SJSA1 (cell line): ENCODE measurements at regions not wholly inside any gene's neighbourhood (a gene's known extent, or its start where the extent isn't known, plus 50 kb on each side); places are given as distances from the start of the nearest gene placed in this dataset.

Experiments used
- DNase-seq, 2 experiments: peaks; one replicate each; pipeline ENCODE4 v3.0.0-alpha.2; 2015 to 2020; ENCODE audit warnings: low spot score in 2 of 2, low read depth in 1 of 2
- H3K27ac ChIP-seq: fragments of 250-450 bp; sonication (Bioruptor Pico); 2 replicates; pipeline ENCODE4 v1.5.1; 2020; ENCODE audit warnings: mild to moderate bottlenecking, moderate library complexity
- H3K27me3 ChIP-seq: fragments of 250-450 bp; sonication (Bioruptor Pico); replicated peaks from 2 replicates; pipeline ENCODE4 v1.5.1; 2020; ENCODE audit warnings: mild to moderate bottlenecking, moderate library complexity
- H3K36me3 ChIP-seq: fragments of 250-450 bp; sonication (Bioruptor Pico); 2 replicates; pipeline ENCODE4 v1.5.1; 2020; ENCODE audit warnings: mild to moderate bottlenecking
- H3K4me1 ChIP-seq: fragments of 250-450 bp; sonication (Bioruptor Pico); replicated peaks from 2 replicates; pipeline ENCODE4 v1.6.1; 2021; ENCODE audit warnings: mild to moderate bottlenecking
- H3K4me3 ChIP-seq: fragments of 250-450 bp; sonication (Bioruptor Pico); 2 replicates; pipeline ENCODE4 v1.5.1; 2020; ENCODE audit warnings: mild to moderate bottlenecking
- H3K9me3 ChIP-seq: fragments of 250-450 bp; sonication (Bioruptor Pico); replicated peaks from 2 replicates; pipeline ENCODE4 v1.5.1; 2020; ENCODE audit warnings: mild to moderate bottlenecking

DNA sequence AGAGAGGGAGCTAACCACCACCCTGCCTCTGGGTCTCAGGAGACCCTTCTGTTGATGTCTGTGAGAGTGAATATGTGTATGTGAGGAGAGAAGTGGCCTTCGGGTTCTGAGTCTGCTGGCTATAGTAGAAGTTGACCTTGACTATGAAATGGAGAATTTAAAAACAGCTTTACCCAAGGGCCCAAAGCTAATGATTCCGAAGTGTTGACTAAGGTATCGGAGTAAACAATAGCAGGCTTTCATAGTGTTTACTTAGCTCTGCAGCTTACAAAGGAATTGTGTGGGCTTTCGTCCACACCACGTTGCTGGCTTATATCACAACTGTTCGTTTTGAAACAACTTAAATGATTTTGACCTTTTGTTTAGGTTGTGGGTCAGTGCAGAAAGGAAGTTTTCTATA is 126.5 kb upstream of the JAG1 start:
- Histone ChIP-seq H3K9me3 (no peaks in the 10 kb centered on the region), H3K4me3 (no peak overlapping the region), H3K36me3 (no peaks in the 10 kb centered on the region), H3K4me1 (peaks cover 21% of the 10 kb centered on the region), H3K27me3 (no peaks in the 10 kb centered on the region), H3K27ac (no peak overlapping the region)
- DNase-seq, result no peak

DNA sequence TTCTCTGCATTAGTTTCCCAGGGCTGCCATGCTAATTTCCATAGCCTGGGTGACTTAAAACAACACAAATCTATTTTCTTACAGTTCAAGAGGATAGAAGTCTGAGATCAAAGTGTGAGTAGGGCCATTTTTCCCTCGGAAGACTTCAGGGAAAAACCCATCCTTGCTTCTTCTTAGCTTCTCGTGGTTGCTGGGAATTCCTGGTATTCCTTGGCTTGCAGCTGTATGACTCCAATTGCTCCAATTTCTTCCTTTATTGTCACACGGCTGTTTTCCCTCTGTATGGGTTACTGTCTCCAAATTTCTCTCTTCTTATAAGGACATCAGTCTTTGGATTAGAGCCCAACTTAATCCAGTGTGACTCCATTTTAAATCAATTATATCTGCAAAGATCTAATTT is 128.4 kb upstream of the JAG1 start:
- DNase-seq, result peak in 1 of 2 experiments; percentile 16
- H3K4me1 ChIP-seq, result peaks cover 18% of the 10 kb centered on the region
- H3K36me3 ChIP-seq, result no peaks in the 10 kb centered on the region
- no peaks in the 10 kb centered on the region for H3K27me3 ChIP-seq
- H3K27ac ChIP-seq, result no peak overlapping the region
- no peak overlapping the region for H3K4me3 ChIP-seq
- no peaks in the 10 kb centered on the region for H3K9me3 ChIP-seq

DNA sequence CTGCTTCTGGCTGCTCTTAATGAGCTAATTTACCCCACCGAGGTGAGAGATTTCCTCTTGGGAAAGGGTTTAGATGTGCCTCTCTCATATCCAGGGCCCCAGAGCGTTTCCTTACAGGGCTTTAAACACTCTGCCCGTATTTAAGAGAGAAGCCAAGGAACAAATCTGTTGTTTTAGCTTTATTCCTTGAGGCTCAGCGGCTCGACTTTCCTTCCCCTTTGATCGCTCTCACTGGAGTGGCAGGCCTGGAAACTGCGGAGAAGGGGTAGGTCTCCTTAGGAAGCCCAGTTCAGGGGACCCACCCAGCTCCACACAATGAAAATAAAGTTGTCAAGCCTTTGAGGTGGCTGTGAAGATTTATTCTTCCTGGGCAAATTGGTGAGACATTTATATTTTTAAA is 132.0 kb upstream of the JAG1 start:
- H3K27ac ChIP-seq, result no peak overlapping the region
- H3K36me3 ChIP-seq, result no peaks in the 10 kb centered on the region
- no peaks in the 10 kb centered on the region; the same call in 1 of the 2 replicates for H3K4me1 ChIP-seq
- no peaks in the 10 kb centered on the region for H3K9me3 ChIP-seq
- DNase-seq, result no peak
- H3K27me3 ChIP-seq, result no peaks in the 10 kb centered on the region
- no peak overlapping the region for H3K4me3 ChIP-seq

DNA sequence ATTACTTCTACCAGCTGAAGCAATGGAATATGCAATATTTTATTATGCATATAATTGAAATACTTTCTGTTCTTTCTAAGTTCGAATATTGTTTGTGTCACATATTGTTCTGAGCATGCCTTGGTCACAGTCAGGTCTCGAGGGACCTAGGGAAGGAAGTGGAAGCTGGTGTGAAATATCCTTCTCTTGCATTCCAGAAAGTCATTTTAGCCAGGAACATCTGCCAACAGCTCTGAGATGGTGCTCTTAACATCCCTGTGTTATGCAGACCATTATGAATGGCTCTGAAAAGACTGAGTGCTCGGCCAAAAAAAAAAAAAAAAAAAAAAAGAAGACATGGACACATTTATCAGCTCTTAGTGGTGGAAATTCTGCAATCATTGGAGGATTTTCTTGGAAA is 132.7 kb upstream of the JAG1 start:
- no peak for DNase-seq
- no peaks in the 10 kb centered on the region for H3K36me3 ChIP-seq
- no peak overlapping the region for H3K27ac ChIP-seq
- H3K27me3 ChIP-seq, result no peaks in the 10 kb centered on the region
- H3K9me3 ChIP-seq, result no peaks in the 10 kb centered on the region
- no peaks in the 10 kb centered on the region for H3K4me1 ChIP-seq
- H3K4me3 ChIP-seq, result no peak overlapping the region

DNA sequence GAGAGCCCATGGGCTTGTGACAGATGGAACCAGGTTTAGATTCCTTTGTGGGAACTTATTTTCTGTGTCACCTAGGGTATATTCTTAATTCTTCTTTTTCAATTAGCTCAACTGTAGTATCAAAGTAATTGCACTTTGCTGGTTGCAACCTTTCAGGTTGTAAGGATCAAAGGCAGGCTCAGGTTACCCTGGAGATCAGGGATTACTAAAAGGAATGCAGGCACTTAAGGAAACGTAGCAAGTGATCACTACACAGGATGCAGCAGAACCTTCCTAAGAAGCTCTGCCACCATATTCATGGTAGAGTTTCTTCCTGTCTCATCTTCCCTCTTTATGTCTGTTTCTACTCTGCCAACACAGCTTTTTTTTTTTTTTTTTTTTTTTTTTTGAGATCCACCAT is 133.2 kb upstream of the JAG1 start:
- H3K27me3 ChIP-seq, result no peaks in the 10 kb centered on the region
- H3K27ac ChIP-seq, result no peak overlapping the region
- no peaks in the 10 kb centered on the region for H3K9me3 ChIP-seq
- no peak for DNase-seq
- no peaks in the 10 kb centered on the region for H3K36me3 ChIP-seq
- H3K4me3 ChIP-seq, result no peak overlapping the region
- no peaks in the 10 kb centered on the region for H3K4me1 ChIP-seq

DNA sequence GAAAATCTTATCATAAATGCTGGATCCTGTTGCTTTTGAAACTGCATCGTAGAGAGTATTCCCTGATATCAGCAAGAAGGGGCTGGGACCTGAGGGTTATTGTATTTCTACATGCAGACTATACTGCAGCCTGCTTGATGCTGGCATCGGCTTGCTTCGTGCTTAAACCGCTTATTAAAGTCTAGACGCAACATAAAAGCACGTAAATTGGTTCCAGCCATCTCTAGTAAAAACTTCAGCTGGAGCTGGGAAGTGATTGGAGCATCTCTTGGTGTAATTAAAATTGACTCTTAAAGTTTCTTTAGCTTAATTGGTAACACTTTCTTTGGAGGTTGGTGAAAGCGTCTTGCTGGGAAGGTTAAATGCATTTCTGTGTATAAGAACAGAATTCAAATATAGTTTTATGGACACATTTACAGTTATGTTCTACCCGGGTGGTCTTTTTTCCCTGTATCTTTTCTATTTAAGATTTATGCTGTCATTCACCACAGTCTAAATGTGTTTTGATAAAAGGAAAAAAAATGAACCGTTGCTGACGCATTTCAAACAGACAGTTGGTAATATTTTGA is 139.0 kb upstream of the JAG1 start:
- peaks cover 15% of the 10 kb centered on the region for H3K4me1 ChIP-seq
- peak in 1 of 2 experiments; percentile 46 for DNase-seq
- no peaks in the 10 kb centered on the region for H3K36me3 ChIP-seq
- H3K4me3 ChIP-seq, result no peak overlapping the region
- no peaks in the 10 kb centered on the region for H3K27me3 ChIP-seq
- no peaks in the 10 kb centered on the region for H3K9me3 ChIP-seq
- peak overlapping the region; percentile 70 for H3K27ac ChIP-seq

DNA sequence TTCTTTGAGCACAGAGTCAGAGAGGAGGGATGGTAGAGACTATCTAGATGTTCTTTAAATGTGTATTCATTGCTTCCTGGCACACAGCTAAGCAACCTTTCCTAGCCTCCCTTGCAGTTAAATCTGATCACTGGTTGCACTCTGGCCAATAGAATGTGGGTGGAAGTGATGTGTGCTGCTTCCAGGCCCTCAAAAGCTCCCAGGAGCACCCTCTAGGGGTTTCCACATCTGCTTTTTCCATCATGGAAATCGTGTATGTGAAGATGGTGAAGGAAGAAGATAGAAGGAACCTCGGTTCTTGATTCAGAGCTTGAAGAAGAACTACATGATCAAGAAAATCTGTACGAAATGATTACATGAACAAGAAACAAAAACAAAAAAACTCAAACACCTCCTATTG is 149.8 kb upstream of the JAG1 start:
- no peaks in the 10 kb centered on the region for H3K4me1 ChIP-seq
- no peaks in the 10 kb centered on the region for H3K36me3 ChIP-seq
- H3K27me3 ChIP-seq, result no peaks in the 10 kb centered on the region
- no peaks in the 10 kb centered on the region for H3K9me3 ChIP-seq
- no peak for DNase-seq
- no peak overlapping the region for H3K27ac ChIP-seq
- no peak overlapping the region for H3K4me3 ChIP-seq

DNA sequence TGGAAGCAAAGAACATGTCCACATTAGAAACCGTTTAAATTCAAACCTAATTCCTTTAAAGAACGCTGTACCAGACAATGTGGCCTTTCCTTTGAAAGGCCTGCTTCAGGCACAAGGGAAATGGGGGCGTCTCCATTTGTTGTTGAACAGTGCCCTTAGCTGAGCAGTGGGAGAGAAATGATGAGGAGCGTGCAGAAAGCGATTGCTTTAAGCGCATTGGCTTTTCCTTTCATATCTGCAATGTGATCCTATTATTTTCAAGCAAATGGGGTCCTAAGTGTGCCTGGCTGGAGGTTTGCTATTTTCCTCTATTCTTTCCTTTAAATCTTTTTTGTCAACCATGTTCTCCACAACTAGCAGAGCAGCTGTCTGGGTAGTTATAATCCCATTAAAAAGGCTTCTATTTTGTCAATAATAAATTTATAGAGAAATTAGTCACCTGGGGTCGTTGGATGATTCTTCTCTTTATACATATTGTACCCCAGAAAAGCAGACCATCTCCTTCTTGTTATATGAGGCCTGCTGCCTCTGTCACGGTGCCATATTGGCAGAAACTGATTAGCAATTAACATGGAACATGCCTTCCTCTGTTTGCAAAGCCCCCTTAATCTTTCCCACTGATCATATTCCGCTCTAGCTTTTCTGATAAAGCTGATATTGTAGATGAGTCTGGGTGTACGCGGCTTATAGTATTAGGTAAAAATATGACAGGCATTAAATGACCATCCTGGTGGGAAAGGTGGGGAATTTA is 151.1 kb upstream of the JAG1 start:
- no peaks in the 10 kb centered on the region for H3K4me1 ChIP-seq
- no peak overlapping the region for H3K27ac ChIP-seq
- no peaks in the 10 kb centered on the region for H3K36me3 ChIP-seq
- no peak overlapping the region for H3K4me3 ChIP-seq
- no peaks in the 10 kb centered on the region for H3K27me3 ChIP-seq
- no peaks in the 10 kb centered on the region for H3K9me3 ChIP-seq
- DNase-seq, result no peak

DNA sequence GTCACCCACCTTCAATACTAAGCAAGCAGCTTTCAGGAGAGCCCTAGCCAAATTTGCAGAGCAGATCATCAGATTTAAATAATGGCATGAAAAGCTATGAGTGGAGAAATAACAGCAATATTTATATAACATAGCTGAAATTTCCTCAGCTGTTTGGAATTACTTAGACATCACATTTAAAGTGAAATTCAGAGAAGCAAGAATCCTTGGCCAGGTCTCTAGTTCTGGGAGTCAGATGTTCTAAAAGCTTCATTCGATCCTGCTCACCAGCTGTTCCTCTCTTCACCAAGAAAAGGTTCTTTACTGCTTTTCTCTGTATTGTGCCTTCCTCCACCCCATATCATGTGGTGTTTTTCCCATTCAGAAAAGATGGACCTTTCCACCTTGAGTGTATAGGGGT is 152.3 kb upstream of the JAG1 start:
- Histone ChIP-seq H3K36me3 (no peaks in the 10 kb centered on the region), H3K4me3 (no peak overlapping the region), H3K27ac (no peak overlapping the region), H3K9me3 (no peaks in the 10 kb centered on the region), H3K27me3 (no peaks in the 10 kb centered on the region), H3K4me1 (no peaks in the 10 kb centered on the region)
- DNase-seq, result no peak

DNA sequence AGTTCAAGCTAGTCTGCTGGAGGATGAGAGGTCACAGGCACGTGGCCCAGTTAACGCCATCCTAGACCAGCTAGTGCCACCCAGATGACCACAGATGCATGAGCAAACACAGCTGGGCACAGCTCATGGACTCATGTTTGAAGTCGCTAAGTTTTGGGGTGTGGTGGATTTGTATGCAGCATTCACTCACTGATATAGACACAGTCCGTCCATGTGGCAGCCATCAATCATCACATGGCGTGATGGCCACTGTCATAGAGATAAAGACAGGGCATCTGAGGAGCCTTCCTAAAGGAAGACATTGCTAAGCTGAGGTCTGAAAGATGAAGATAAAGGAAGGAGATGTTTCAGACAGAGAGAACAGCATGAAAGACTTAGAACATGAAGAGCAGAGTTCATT is 154.4 kb upstream of the JAG1 start:
- Histone ChIP-seq H3K27ac (no peak overlapping the region), H3K36me3 (no peaks in the 10 kb centered on the region), H3K4me3 (no peak overlapping the region), H3K4me1 (no peaks in the 10 kb centered on the region), H3K9me3 (no peaks in the 10 kb centered on the region), H3K27me3 (no peaks in the 10 kb centered on the region)
- DNase-seq, result no peak

DNA sequence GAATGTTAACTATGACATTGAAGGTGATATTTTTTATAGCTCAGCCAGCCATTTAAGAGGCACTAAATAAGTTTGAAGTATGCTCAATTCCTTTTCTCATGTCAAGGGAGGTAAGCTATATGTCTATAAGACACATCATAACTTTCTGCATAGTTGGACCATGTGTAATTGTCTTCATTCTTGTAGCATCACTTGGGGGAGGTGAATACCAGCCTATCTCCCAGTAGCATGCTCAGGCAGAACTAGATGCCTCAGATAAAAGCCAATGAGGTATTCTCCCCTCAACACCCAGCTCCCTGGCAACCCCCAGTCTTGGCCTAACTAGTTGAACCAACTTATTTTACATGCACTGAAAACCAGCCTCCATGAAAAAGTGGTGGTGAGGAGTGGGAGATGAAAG is 158.3 kb upstream of the JAG1 start:
- H3K27me3 ChIP-seq, result no peaks in the 10 kb centered on the region
- H3K4me1 ChIP-seq, result no peaks in the 10 kb centered on the region
- H3K9me3 ChIP-seq, result no peaks in the 10 kb centered on the region
- no peaks in the 10 kb centered on the region for H3K36me3 ChIP-seq
- DNase-seq, result no peak
- no peak overlapping the region for H3K27ac ChIP-seq
- no peak overlapping the region for H3K4me3 ChIP-seq

DNA sequence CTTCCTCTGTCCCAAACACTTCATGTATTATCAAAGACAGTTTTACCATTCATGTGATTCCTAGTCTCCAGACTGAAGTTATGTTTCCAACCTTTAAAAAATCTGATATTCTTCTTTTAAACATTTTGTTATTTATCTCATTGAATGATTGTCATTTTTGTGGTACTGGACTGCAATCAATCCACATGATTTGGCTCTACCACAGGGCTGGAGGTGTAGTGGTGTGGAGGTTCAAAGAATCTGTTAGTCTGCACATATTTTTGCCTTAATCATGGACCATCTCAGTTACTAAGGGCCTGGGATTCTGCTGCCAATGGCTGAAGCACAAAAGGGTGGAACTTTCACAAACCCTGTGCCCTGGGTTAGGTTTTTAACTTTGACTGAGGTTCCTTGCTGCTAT is 164.1 kb upstream of the JAG1 start:
- H3K4me3 ChIP-seq, result no peak overlapping the region
- H3K9me3 ChIP-seq, result 0 out of 2 replicates have a peak, but pooled peaks cover 4% of the 10 kb centered on the region
- H3K27ac ChIP-seq, result no peak overlapping the region
- no peaks in the 10 kb centered on the region for H3K4me1 ChIP-seq
- H3K36me3 ChIP-seq, result no peaks in the 10 kb centered on the region
- no peak for DNase-seq
- H3K27me3 ChIP-seq, result no peaks in the 10 kb centered on the region

DNA sequence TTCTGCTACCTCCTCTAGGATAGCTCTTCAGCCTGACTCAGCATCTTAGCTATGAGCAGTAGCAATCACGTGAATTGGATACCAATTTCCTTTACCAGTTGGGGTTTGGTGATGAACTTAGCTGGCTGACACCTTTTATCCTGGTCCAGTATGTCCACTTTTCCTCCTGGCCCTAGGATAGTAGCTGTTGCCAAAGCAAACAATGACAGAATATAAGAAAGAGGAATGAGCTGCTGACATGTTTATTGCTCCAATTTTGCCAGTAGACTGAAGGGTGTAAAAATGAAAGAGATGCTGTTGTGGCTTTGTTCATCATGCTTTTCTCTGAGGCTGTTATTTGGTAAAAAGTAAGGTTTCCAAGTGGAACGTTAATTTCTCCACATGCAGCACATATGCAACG is 168.3 kb upstream of the JAG1 start:
- Histone ChIP-seq H3K9me3 (0 out of 2 replicates have a peak, but pooled peaks cover 4% of the 10 kb centered on the region), H3K36me3 (no peaks in the 10 kb centered on the region), H3K27ac (no peak overlapping the region), H3K4me3 (no peak overlapping the region), H3K27me3 (no peaks in the 10 kb centered on the region), H3K4me1 (no peaks in the 10 kb centered on the region)
- DNase-seq, result no peak

DNA sequence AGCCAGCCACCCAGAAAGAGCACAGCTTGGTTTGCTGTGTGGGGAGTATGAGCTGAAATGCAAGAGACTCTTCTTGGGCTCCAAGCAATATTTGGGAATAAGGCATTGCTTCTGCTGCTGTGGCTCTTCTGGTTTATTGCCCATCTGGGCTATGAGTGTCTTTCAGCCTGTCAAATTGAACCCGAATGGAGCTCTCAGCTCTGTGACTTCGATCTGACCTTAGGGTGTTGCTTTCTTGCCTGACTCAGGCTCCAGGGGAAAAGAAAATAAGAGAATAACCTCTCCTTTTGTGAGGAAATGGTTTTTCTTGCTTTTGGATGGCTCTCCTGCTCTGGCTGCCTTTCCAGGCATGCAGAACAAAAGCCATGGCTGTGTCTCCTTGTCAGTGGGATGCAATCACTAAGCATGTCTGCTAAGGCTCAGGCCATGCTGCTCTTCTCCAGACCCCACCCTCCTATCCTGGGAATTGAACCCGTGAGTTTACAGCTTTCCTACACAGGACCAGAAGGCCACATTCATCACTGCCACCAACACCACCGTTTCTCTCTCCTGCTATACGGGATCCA is 169.4 kb upstream of the JAG1 start:
- Histone ChIP-seq H3K36me3 (no peaks in the 10 kb centered on the region), H3K4me1 (peaks cover under 1% of the 10 kb centered on the region), H3K27me3 (no peaks in the 10 kb centered on the region), H3K9me3 (0 out of 2 replicates have a peak, but pooled peaks cover 4% of the 10 kb centered on the region), H3K27ac (no peak overlapping the region), H3K4me3 (no peak overlapping the region)
- no peak for DNase-seq
